Neural progenitor cell (in vitro differentiated cells): ENCODE measurements at regions not wholly inside any gene's neighbourhood (a gene's known extent, or its start where the extent isn't known, plus 50 kb on each side); places are given as distances from the start of the nearest gene placed in this dataset.
A peak's percentile ranks its signal among the peaks of the same experiment; 100 is the strongest.

Experiments
- DNase-seq: peaks from one replicate; pipeline ENCODE4 v3.0.0-alpha.2; 2016; ENCODE audit warnings: low spot score
- H2AFZ ChIP-seq: fragments of 200-600 bp; sonication (generic); replicated peaks from 2 replicates; pipeline ENCODE4 v1.6.1; 2016; ENCODE audit warnings: antibody characterized with exemption
- H3F3A ChIP-seq: fragments of 200-600 bp; sonication (generic); 2 replicates; pipeline ENCODE4 v1.6.1; 2016; ENCODE audit warnings: antibody characterized with exemption, low read depth
- H3K27ac ChIP-seq: fragments of 200-600 bp; sonication (generic); 2 replicates; pipeline ENCODE4 v1.5.1; 2016; ENCODE audit warnings: mild to moderate bottlenecking
- H3K27me3 ChIP-seq: fragments of 200-600 bp; sonication (generic); 2 replicates; pipeline ENCODE4 v1.6.1; 2016; ENCODE audit warnings: mild to moderate bottlenecking, moderate library complexity
- H3K36me3 ChIP-seq: fragments of 200-600 bp; sonication (generic); 2 replicates; pipeline ENCODE4 v1.5.1; 2016
- H3K4me1 ChIP-seq: fragments of 200-600 bp; sonication (generic); 2 replicates; pipeline ENCODE4 v1.6.1; 2016; ENCODE audit warnings: mixed run types
- H3K4me2 ChIP-seq: fragments of 200-600 bp; sonication (generic); 2 replicates; pipeline ENCODE4 v1.6.1; 2016
- H3K4me3 ChIP-seq: fragments of 200-600 bp; sonication (generic); 2 replicates; pipeline ENCODE4 v1.5.1; 2016
- H3K79me2 ChIP-seq: fragments of 200-600 bp; sonication (generic); 2 replicates; pipeline ENCODE4 v1.6.1; 2016; ENCODE audit warnings: low read depth
- H3K9ac ChIP-seq: fragments of 200-600 bp; sonication (generic); 2 replicates; pipeline ENCODE4 v1.6.1; 2016
- H3K9me3 ChIP-seq: fragments of 200-600 bp; sonication (generic); 2 replicates; pipeline ENCODE4 v1.5.1; 2016; ENCODE audit warnings: low read depth
- H4K20me1 ChIP-seq: fragments of 200-600 bp; sonication (generic); 2 replicates; pipeline ENCODE4 v1.6.1; 2016; ENCODE audit warnings: low read depth
- H3K27ac Mint-ChIP-seq: 3 replicates; pipeline ENCODE4 v1.8.0; 2021; ENCODE audit warnings: mixed read lengths
- H3K27me3 Mint-ChIP-seq: 2 replicates; pipeline ENCODE4 v1.8.0; 2022; ENCODE audit warnings: low read depth, mild to moderate bottlenecking, inconsistent platforms, moderate library complexity, mixed read lengths; ENCODE audit not compliant: insufficient read depth
- H3K36me3 Mint-ChIP-seq: 3 replicates; pipeline ENCODE4 v1.8.0; 2021; ENCODE audit warnings: mixed read lengths
- H3K4me1 Mint-ChIP-seq: 3 replicates; pipeline ENCODE4 v1.8.0; 2021; ENCODE audit warnings: mixed read lengths
- H3K4me3 Mint-ChIP-seq: 3 replicates; pipeline ENCODE4 v1.8.0; 2021; ENCODE audit warnings: mild to moderate bottlenecking, moderate library complexity, mixed read lengths
- H3K9me3 Mint-ChIP-seq: 3 replicates; pipeline ENCODE4 v1.8.0; 2020; ENCODE audit warnings: mixed read lengths
- EZH2 ChIP-seq: fragments of 200-600 bp; sonication (generic); IDR thresholded peaks from 2 replicates; pipeline ENCODE4 v1.6.1; 2017; ENCODE audit warnings: antibody characterized with exemption, mild to moderate bottlenecking, moderate library complexity
- EZH2phosphoT487 ChIP-seq: fragments of 200-600 bp; sonication (generic); IDR thresholded peaks from 2 replicates; pipeline ENCODE4 v1.6.1; 2017; ENCODE audit warnings: antibody characterized with exemption
- TF ChIP-seq, protein P1 (sequence below): fragments of 200-600 bp; sonication (generic); IDR thresholded peaks from 2 replicates; pipeline ENCODE4 v1.5.1; 2017; ENCODE audit warnings: antibody characterized with exemption, mild to moderate bottlenecking

DNA sequence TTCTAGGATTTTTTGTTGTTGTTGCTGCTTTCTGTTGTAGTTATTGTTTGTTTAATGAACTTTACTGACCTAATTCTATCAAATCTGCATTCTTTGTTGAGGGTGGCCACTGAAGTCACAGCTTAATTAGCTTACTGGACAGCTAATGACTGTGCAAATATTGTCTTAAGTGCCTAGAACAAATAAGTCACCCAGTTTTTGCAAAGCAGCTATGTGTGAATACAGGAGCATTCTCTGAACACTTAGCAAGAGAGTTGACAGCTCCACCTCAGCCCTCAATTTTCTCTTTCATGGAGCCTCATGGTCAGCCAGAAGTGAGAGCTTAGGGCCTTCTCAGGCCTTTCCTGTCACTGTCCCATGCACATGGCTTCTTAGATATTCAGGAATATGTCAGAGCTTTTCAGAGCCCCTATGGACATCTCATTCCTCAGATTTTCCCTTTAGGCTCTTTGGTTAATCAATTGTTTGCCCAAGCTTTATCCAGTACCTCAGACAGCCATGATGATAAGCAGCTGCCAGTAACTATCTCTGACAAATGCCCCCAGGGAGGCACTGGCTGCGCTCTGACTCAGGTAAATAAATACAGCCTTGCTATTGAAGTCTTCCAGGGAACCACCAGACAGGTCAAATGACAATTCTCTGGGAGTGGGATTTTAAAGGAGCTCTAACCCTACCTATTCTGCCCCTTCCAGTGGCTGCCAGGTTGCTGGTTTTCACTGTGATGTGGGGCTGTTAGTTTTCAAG lies 241.4 kb upstream of the IL12B start:
- TF ChIP-seq, protein P1, sequence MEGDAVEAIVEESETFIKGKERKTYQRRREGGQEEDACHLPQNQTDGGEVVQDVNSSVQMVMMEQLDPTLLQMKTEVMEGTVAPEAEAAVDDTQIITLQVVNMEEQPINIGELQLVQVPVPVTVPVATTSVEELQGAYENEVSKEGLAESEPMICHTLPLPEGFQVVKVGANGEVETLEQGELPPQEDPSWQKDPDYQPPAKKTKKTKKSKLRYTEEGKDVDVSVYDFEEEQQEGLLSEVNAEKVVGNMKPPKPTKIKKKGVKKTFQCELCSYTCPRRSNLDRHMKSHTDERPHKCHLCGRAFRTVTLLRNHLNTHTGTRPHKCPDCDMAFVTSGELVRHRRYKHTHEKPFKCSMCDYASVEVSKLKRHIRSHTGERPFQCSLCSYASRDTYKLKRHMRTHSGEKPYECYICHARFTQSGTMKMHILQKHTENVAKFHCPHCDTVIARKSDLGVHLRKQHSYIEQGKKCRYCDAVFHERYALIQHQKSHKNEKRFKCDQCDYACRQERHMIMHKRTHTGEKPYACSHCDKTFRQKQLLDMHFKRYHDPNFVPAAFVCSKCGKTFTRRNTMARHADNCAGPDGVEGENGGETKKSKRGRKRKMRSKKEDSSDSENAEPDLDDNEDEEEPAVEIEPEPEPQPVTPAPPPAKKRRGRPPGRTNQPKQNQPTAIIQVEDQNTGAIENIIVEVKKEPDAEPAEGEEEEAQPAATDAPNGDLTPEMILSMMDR = no peak
- TF ChIP-seq EZH2phosphoT487 (no peak), EZH2 (no peak)
- H3K27me3 Mint-ChIP-seq = peaks cover 2% of the 10 kb centered on the region
- no peak overlapping the region for H3K4me3 Mint-ChIP-seq
- H3K79me2 ChIP-seq = no peaks in the 10 kb centered on the region
- H3K9me3 ChIP-seq = no peaks in the 10 kb centered on the region
- no peak overlapping the region for H2AFZ ChIP-seq
- H3K4me2 ChIP-seq = no peak overlapping the region
- no peaks in the 10 kb centered on the region for H3F3A ChIP-seq
- H3K27ac Mint-ChIP-seq = no peak overlapping the region
- no peaks in the 10 kb centered on the region for H3K36me3 Mint-ChIP-seq
- no peaks in the 10 kb centered on the region for H4K20me1 ChIP-seq
- no peaks in the 10 kb centered on the region for H3K27me3 ChIP-seq
- H3K4me1 Mint-ChIP-seq = no peaks in the 10 kb centered on the region
- H3K9ac ChIP-seq = no peak overlapping the region
- H3K36me3 ChIP-seq = no peaks in the 10 kb centered on the region
- no peaks in the 10 kb centered on the region for H3K4me1 ChIP-seq
- DNase-seq = no peak
- H3K4me3 ChIP-seq = no peak overlapping the region
- no peak overlapping the region for H3K27ac ChIP-seq
- H3K9me3 Mint-ChIP-seq = no peaks in the 10 kb centered on the region

DNA sequence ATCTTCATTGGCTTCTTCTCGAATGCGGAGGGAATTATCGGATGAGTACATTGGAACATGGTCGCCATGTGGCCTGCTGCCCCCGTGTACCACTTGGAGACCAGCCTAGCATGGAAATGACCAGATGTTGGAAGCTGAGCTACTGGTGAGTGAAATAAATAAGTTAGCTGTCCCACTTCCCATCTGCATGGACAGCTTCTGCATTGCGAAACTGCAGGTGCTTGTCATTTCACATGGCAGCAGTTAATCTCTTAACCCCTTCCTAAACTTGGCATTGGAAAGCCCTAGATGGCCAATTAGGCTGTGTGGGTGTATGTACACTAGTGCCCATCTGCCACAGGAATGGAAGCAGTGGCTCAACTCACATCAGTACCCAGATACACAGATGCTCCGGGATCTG lies 246.6 kb upstream of the IL12B start:
- Histone ChIP-seq H3K79me2 (no peaks in the 10 kb centered on the region), H3K9ac (no peak overlapping the region), H3F3A (no peaks in the 10 kb centered on the region), H3K9me3 (no peaks in the 10 kb centered on the region), H2AFZ (no peak overlapping the region), H3K4me1 (no peaks in the 10 kb centered on the region), H3K4me2 (no peak overlapping the region), H3K27ac (no peak overlapping the region), H3K4me3 (no peak overlapping the region), H3K27me3 (no peaks in the 10 kb centered on the region), H3K36me3 (no peaks in the 10 kb centered on the region), H4K20me1 (no peaks in the 10 kb centered on the region)
- no peak overlapping the region for H3K27ac Mint-ChIP-seq
- DNase-seq = no peak
- H3K9me3 Mint-ChIP-seq = no peaks in the 10 kb centered on the region
- H3K4me1 Mint-ChIP-seq = peaks cover 8% of the 10 kb centered on the region
- H3K36me3 Mint-ChIP-seq = no peaks in the 10 kb centered on the region
- no peak overlapping the region for H3K4me3 Mint-ChIP-seq
- H3K27me3 Mint-ChIP-seq = no peaks in the 10 kb centered on the region
- TF ChIP-seq EZH2phosphoT487 (no peak), EZH2 (no peak)
- TF ChIP-seq, protein P1 = no peak

DNA sequence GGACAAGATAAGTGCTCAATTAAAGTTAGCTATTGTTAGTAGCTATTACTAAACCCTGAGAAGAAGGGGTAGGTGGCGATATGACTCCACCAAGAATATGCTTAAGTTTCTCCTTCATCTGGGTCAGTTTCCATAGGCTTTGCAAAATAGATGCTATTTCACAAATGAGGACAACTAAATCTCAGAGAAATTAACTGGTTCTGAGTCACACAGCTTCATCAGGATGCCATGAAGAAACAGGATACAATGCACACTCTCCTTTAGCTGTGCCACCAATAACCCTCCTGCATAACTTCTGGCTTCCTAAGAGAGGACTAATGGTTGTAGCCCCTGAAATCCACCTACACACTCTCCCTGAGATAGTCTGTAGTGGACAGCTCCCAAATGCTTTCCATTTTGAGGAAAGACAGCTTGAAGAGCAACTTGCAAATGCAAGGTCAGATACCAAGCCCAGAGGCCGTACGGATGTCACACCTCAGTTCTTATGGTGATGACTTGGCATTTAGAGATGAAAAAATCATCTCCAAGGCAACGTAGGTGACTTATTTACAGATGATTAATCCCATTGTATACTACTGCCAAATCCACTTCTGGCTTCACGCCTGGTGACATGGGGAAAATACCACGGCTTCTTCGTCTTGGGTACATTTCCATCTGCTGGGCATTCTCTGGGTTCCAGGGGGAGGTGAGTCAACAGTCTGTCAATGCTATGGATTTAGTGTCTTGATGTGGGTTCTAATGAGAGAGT lies 251.4 kb upstream of the IL12B start:
- no peak overlapping the region for H2AFZ ChIP-seq
- H3K27ac ChIP-seq = no peak overlapping the region
- H3K9me3 Mint-ChIP-seq = no peaks in the 10 kb centered on the region
- H3K4me1 Mint-ChIP-seq = peaks cover 20% of the 10 kb centered on the region
- no peak overlapping the region for H3K4me3 Mint-ChIP-seq
- no peak for DNase-seq
- H4K20me1 ChIP-seq = no peaks in the 10 kb centered on the region
- no peaks in the 10 kb centered on the region for H3K27me3 Mint-ChIP-seq
- no peaks in the 10 kb centered on the region for H3K79me2 ChIP-seq
- H3F3A ChIP-seq = no peaks in the 10 kb centered on the region
- H3K27me3 ChIP-seq = no peaks in the 10 kb centered on the region
- no peaks in the 10 kb centered on the region for H3K36me3 ChIP-seq
- no peak overlapping the region for H3K9ac ChIP-seq
- no peaks in the 10 kb centered on the region for H3K36me3 Mint-ChIP-seq
- H3K27ac Mint-ChIP-seq = peak overlapping the region; percentile 64
- H3K4me1 ChIP-seq = no peaks in the 10 kb centered on the region
- TF ChIP-seq, protein P1 = no peak
- TF ChIP-seq EZH2phosphoT487 = no peak
- TF ChIP-seq EZH2 = no peak
- no peak overlapping the region for H3K4me3 ChIP-seq
- no peaks in the 10 kb centered on the region for H3K9me3 ChIP-seq
- no peak overlapping the region for H3K4me2 ChIP-seq
